ENCODE measurements at regions not wholly inside any gene's neighbourhood (a gene's known extent, or its start where the extent isn't known, plus 50 kb on each side); places are given as distances from the start of the nearest gene placed in this dataset.

- TF ChIP-seq CTCF (conservative IDR thresholded peaks at IDR 0.05; ENCODE audit: low read length) (no peak), EZH2phosphoT487 (IDR thresholded peaks at IDR 0.05; ENCODE audit: borderline replicate concordance) (no peak)
Observed at GRCh38 chr4:147122685-147123084, 177.0 kb upstream of the TTC29 start.

Measured in Loucy (cell line).